Skin of body (tissue), 1 donor: ENCODE measurements at regions not wholly inside any gene's neighbourhood (a gene's known extent, or its start where the extent isn't known, plus 50 kb on each side); places are given as distances from the start of the nearest gene placed in this dataset.

ENCODE experiments used
- DNase-seq: peaks from one replicate; lab custom pipeline; 2025; lab: John Stamatoyannopoulos, UW

DNA sequence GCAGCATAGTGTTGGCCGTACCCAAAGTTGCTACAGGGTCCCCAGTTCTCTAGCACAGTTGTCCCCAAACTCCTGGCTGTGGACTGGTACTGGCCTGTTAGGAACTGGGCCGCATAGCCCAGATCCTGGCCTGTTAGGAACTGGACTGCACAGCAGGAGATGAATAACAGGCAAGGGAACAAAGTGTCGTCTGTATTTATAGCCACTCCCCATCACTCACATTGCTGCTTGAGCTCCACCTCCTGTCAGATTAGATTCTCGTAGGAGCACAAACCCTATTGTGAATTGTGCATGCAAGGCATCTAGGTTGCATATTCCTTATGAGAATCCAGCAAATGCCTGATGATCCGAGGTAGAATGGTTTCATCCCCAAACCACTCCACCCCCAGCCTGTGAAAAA lies 604.0 kb upstream of the LMCD1 start:
- no peak for DNase-seq

DNA sequence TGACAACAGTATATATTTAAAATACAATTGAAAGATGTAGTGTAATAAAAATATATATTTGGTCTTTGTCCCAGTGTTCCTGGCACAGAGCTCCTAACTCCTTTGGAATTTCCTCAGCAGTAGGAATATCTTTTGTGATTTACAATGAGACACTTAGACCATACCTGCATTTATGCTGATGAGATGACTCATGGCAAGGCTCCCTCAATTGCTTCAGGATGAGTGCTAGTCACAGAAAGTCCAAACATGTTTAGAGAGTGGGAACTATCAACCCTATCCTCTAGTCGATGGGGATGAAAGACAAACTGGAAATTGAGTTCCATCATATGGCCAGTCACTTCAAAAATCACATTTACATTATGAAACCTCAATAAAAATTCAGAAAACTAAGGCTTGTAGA lies 588.3 kb upstream of the LMCD1 start:
- no peak for DNase-seq

DNA sequence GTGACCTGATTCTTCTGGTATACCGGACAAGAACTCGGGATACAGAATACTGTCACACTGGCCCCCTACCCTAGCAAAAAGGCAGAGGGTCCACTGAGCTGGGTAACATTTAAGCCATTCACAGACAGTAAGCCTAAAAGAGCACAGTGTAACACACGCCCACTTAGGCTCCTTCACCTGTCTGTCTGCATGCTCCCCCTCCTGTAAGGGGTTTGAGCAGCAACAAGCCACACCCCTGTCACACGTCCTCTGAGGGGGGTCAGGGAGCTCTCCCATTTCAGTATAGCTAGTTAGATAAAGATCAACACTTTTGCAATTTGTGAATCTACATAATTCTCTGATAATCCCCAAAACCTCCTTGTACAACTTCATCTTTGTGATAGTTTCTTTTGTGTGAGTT lies 586.3 kb upstream of the LMCD1 start:
- no peak for DNase-seq

DNA sequence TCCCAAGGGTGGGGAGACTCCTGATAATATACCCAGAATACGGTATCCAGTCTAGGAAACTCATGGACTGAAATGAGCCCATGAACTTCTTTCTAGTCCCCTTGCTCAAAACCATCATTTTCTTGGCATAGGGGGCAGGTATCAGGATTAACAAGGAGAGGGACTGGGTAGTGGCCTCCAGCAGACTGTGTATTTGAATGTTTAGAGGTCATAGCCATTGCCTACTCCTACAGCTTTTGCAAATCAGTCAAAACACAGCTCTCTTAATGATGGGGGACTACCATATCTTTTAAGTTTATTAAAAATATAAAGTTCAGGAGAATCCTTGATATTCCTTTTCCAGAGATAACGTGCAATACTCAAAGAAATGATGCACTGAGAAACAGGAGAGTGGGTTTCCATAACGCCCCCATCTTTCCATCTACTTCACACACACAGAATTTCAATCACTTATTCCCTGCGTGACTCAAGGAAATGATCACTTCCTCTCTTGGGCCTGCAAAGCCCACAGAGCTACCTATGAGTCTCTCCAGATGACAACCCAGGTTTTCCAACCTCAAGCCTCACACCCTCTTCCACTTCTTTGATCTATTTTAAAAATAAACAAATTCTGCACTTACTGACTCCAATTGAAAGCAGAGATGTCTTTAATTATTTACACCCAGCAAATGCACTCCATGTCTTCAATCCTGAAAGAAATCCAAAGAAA lies 584.0 kb upstream of the LMCD1 start:
- no peak for DNase-seq

DNA sequence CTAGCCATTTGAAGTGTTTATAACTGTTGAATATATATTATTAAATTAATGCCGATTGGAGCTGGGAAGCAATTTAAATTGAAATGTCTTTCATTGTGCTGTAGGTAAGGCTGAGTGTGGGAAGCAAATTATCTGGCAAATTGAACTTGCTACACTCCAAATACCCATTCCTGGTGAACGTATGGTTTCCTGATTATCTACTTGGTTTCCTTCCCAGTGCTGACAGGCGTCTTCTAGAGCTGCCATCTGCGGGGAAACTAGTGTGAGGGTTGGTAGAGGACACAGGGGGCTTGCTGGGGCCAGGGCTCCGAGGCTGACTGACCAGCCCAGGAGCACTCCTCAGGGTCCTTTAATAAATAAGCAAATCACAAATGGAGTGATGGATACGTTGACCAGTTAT lies 581.4 kb upstream of the LMCD1 start:
- DNase-seq = no peak

DNA sequence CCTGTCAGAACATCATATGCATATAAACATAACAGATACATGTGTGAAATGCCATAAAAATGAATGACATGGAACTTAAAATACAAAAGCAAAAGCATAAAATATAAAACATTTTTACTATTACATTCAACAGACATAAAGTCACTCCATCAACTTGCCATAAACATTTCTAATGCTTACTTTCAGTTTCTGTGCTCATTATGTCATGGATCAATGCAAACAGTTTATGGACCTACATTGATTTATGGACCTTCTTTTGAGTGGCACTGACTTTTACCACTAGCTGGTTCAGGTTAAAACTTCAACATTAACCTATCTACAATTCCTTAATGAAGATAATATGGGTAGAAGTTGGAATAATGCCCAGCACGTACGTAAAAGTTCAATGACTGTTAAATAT lies 577.4 kb upstream of the LMCD1 start:
- DNase-seq = no peak

DNA sequence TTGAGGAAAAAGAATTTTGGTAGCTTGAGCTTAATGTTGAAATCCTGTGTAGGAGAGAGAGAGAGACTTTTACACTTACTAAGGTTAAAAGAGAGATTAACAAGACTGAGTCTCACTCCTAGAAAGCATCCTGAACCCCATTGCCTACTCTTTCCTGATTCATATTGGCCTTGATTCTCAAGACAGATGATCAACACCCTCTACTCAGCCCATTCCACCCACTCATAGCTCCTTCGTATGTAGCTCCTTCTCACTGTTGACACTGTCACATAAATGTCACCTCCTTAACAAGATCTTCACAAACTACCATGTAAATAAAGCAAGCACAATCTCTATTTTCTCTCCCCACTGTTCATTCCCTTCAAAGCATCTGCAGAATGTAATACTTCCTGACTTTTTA lies 574.6 kb upstream of the LMCD1 start:
- no peak for DNase-seq

DNA sequence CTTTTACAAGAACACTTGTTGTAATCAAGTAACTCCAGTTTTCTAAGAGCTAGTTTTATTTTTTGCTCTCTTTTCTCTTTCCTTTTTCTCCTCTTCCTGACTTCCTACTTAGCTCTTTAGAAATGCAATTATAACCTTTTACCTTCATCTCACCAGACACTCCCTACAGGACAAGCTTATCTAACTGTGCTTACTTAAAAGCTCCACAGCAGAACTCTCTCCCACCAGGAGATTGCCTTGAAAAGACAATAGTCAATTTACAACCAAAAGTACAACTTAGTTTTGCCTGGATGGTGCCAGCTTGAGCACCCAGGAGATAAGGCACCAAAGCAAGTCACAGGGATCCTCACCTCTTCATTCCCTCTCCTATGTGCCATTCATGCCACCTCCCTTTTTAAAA lies 573.8 kb upstream of the LMCD1 start:
- DNase-seq = no peak

DNA sequence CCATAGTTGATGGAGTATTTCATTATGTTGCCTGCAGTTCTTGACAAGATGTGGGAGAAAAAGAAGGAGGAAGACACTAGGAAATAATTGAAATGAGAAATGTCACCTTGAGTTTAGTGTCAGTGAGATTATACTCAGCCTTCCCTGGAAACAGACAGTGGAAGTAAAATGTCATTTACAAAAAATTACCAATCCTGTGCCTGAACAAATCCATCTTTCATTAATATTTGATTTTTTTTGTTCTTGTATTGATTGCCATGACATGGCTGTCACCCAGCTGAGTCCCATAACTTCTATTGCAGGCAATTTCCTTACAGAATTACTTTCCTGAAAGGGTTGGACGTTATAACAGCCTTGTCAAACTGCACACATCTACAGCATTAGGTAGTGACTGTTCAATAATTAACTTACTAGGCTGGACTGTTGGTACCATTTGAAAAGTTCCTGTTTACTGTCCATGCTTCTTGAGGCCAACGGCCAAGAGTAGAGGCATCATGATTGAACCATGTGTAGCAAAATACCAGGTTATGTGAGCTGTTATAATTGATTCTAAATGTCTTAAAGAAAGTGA lies 572.2 kb upstream of the LMCD1 start:
- DNase-seq = no peak

DNA sequence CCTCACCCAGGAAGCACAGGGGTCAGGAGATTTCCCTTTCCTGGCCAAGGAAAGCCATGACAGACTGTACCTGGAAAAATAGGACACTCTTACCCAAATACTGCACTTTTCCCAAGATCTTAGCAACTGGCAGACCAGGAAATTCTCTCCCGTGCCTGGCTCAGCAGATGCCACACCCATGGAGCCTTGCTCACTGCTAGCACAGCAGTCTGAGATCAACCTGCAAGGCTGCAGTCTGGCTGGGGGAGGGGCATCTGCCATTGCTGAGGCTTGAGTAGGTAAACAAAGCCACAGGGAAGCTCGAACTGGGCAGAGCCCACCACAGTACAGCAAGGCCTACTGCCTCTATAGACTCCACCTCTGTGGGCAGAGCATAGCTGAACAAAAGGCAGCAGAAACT lies 567.3 kb upstream of the LMCD1 start:
- no peak for DNase-seq

DNA sequence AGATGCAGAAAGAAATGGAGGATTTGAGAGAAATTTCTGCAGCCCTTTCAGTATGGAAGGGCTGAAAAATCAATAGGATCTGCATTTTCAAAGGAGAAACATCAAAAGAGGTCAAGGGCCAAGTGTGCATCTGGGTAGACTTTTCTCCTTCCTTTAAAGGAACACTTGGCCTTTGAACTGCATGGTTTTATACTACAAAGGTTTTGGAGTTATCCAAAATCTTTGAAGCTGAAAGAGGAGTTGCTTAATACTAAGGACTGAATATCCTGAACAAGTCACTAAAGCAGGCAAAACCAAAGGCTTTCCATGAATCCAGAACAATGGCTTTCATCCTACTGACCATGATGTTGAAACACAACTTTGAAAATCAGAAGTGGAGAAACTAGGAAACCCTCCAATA lies 553.7 kb upstream of the LMCD1 start:
- DNase-seq = no peak

DNA sequence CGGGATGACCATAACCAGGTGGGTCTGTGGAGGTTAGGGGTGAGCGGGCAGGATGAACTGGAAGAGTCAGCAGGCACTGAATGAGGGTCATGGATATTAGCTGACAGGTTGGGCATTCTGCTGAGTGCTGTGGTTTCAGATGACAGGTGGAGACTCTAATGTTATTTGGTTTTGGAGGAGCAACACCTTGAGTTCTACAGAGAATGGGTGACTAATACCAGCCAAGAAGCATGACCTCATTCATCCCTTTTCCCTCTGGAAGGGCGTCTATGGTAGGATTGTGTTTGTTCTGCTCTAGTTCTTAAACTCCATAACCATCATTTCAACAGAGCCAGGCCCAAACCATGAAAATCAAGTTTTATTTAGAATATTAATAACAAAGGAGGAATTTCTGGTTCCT lies 550.7 kb upstream of the LMCD1 start:
- DNase-seq = no peak

DNA sequence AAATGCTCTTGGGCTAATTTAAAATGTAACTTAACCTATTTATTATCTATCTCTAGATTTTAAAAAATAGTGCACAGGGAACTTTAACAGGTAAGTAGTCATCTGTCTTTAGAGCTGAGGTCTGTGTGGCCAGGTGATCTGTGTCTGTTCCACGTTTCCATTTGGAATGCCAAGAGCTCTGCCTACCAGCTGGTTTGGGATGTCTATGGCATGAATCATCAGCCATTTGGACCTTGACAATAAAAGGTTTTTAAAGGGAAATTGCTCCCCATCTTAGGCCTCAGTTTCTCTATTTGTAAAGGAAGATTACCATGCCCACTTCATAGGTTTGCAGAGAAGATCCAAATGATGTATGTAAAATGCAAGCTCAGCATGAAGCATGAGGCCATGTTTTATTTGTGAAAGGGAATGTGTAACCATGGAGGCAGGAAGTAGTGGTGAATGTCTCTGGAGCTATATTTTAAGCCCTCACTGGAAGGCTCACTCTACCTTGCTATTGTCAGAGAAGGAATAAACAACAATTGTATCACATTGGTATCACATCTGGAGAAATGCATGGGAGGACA lies 548.1 kb upstream of the LMCD1 start:
- DNase-seq = no peak

DNA sequence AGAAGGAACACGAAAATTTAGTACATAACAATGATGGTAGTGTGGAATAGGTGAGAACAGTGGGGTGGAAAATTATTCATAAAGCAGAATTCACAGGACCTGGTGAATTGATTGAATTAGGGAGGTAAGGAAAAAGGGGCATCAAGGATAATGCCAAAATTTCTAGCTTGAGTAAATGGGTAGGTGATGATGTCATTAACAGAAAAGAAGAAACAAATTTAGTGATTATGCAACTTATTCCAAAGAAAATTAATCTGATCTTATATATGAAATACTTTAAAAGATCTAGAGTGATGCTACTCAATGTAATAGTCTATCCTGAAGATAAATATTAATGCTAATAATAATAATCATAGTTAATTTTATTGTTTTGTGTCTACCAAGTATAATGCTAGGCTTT lies 544.6 kb upstream of the LMCD1 start:
- DNase-seq = no peak

DNA sequence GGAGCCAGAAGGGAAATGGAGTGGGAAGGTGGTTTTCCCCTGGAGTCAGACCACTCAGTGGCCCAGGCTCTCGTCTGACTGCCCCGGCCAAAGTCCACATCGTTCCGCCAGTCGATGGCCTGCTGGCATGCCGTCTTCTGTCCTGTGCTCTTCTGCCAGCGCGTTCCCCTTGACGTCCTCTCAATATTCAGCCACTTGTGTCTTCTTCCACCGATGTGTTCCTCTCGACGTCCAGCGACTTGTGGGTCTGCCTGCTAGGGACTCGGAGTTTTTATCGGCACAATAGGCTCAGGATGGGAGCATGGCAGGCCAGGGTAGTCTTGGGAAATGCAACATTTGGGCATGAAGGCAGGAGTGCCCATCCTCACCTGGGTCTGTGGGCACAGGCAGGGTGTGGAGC lies 542.5 kb upstream of the LMCD1 start:
- no peak for DNase-seq

DNA sequence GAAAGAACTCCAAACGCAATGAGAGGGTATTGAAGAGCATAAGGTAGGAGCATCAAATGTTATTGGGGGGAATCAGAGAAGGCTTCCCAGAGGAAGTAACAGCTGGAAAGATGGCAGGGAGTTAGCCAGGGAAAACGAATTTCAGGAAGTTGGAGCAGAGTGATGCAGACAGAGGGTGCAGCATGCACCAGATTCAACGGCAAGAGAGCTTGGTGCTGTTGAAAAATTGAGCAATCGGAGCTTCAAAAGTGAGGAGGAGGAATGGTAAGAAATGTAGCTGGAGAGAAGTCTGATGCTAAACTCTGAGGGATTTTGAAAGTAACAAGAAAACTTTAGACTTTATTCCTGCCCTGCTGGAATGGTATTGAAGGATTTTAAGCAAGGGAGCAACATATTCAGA lies 541.0 kb upstream of the LMCD1 start:
- no peak for DNase-seq

DNA sequence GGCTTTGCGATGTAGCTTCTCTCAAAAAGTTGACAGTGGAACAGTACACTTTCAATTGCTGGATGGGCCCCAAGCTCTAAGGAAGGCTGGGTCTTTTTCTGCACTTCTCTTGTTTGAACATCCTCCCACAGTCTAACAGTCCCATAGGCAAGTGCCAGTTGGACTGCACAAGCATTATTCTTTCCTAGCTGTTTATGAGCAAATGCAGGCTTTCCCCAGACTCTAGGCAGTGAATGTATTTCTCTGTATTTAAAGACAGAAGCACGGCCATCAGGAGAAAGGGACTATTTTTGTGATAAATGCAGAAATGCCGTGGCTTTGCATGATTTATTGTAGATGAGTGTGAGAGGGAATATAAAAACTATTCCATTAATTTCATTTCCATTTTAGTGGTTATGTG lies 539.3 kb upstream of the LMCD1 start:
- DNase-seq = peak; percentile 3

DNA sequence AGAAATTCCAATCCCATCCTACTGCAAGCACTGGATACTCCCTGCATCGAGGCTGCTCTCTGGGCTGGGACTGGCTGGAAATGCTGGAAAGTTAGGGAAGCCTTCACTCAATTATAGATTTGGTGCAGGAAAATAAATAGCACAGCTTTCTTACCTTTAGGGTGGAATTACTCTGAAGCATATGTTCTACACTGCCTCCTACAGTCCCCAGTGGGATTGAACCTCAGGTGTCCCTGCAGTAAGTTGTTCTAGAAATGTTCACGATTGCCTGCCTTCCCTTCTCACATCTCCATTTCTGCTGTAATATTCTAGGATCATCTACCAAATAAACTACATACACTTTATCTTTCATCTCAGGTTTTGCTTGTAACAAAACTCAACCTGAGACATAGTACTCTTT lies 536.7 kb upstream of the LMCD1 start:
- DNase-seq = no peak

DNA sequence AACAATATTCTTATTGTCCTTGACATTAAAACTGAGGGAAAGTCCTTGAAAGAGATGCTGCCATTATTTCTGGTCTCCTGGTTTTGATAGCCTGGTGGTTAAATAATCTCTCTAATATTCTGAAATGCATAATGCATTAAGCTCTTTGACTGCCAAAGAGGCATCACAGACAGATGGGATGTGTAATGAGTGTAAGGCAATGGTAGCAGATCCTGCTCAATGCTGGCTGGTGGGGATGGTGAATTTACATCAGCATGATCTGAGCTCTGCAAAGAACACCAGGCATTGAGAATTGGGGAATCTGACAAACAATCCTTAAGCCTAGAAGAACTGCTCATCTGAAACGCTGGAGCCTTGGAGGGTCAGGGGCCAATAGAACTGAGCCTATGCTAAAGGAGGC lies 528.6 kb upstream of the LMCD1 start:
- DNase-seq = no peak

DNA sequence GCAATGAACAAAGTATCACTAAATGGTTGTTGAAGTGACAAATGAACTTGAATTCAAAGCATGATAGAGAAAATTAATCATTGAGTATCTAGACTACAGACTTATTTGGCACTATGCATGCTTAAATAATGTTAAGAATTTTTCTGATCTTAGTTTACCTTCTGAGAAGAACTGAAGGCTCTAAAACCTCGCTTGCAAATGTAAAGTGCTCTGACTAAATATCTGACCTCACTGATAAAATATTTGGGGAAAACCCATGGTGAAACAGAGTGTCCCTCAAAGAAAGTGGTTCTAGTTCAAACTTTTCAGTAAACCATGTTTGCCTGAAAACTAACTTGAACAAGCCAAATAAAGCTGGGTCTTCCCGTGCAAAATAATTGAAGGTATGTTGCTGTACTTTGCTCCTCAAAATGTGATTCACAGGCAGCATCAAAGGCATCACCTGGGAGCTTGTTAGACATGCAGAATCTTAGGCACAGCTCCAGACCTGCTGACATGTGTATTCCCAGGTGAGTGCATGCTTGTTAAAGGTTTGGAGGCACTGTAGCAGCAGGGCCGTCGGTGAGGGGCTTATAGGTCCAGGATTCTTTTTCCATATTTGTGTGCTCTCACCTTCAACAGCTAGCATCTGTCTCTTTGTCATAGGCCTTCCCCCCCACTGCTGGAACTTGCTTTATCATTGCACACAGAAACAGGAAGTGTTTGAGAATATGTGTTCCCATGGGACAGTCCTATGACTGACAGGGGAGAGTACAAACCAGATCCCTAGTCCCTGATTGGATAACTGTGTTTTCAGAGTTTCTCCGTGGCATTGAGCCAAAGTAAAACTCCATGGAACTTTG lies 524.2 kb upstream of the LMCD1 start:
- peak; percentile 62 for DNase-seq

DNA sequence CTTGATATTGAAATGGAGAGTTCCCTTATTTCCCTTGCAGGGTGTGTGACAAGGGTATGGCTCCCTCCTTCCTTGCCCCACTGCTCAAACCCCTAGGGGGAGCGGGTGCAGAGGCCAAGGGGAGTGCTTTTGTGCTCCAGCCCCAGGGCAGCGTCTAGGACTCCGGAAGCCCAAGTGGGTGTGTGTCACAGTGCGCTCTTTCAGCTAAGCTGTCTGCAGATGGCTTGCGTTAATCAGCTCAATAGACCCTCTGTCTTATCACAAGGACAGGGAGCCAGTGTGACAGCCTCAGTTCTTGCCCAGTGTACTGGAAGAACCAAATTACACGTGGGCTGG lies 523.6 kb upstream of the LMCD1 start:
- peak; percentile 62 for DNase-seq

DNA sequence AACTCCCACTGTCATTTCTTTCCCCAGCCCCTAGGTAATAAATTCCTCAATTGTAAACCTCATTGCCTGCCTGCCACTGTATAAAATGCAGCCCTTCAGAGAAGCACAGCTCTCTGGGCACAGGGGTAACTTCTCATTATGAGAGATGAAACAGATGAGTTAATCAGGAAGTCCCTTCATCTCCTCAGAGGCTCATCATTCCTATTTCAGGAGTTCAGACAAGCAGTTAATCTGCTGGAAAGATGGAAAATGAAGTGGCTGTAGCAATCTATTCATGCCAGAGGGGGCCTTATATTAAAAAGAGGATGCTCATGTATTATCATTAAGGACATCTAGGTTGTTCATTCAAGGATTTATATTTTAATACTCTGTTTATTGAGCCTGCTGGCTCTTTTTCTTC lies 519.5 kb upstream of the LMCD1 start:
- DNase-seq = no peak

DNA sequence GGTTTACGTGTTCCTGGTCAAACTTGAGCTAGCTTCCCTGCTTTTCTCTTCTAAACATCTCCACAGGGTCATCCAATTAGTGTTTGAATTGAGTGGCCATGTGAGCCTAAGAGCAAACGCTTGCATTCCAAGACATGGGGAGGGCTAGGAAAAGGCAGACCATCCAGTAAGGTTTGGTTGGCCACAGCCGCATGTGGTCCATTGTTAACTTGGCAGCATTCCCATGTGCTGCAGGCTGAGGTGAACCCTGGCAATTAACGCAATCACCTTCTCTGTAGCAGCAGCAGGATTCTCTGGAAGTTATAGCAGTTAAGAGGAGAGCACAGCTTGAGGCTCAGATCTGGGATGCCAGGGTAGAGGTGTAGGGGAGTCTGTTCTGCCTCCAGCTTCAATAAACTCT lies 502.2 kb upstream of the LMCD1 start:
- DNase-seq = no peak
